Epithelial cell of proximal tubule (primary cell): ENCODE measurements at regions not wholly inside any gene's neighbourhood (a gene's known extent, or its start where the extent isn't known, plus 50 kb on each side); places are given as distances from the start of the nearest gene placed in this dataset.

Experiments used
- DNase-seq: peaks from one replicate; pipeline ENCODE4 v3.0.0-alpha.2; 2011; ENCODE audit warnings: low read depth
- H3K4me3 ChIP-seq: 2 replicates; pipeline ENCODE4 v1.5.1; 2011; ENCODE audit warnings: low read depth, mild to moderate bottlenecking, low read length
- CTCF ChIP-seq: conservative IDR thresholded peaks from 2 replicates; pipeline ENCODE4 v1.5.1; 2012; ENCODE audit warnings: low read depth, mild to moderate bottlenecking, low read length

GRCh38 chr13:40207001-40207478 lies 459.4 kb downstream of the FOXO1 start:
- DNase-seq, result no peak
- TF ChIP-seq CTCF, result no peak
- no peak overlapping the region for H3K4me3 ChIP-seq

- no peak for DNase-seq
- no peak overlapping the region for H3K4me3 ChIP-seq
- TF ChIP-seq CTCF, result no peak
Observed at GRCh38 chr13:40208517-40208916, 457.9 kb downstream of the FOXO1 start.

GRCh38 chr13:40210865-40211585 lies 455.4 kb downstream of the FOXO1 start:
- DNase-seq, result no peak
- H3K4me3 ChIP-seq, result no peak overlapping the region
- no peak for TF ChIP-seq CTCF

- DNase-seq, result no peak
- peak; percentile 15 for TF ChIP-seq CTCF
Observed at GRCh38 chr13:40211586-40211968, 454.9 kb downstream of the FOXO1 start.

GRCh38 chr13:40213779-40214178 lies 452.7 kb downstream of the FOXO1 start:
- no peak for TF ChIP-seq CTCF
- DNase-seq, result no peak
- H3K4me3 ChIP-seq, result no peak overlapping the region

More at GRCh38 chr13:40211586-40211968, 454.9 kb downstream of the FOXO1 start:
- no peak overlapping the region for H3K4me3 ChIP-seq

GRCh38 chr13:40215311-40215710 lies 451.1 kb downstream of the FOXO1 start:
- TF ChIP-seq CTCF, result no peak
- no peak overlapping the region for H3K4me3 ChIP-seq
- no peak for DNase-seq

- no peak for TF ChIP-seq CTCF
- no peak overlapping the region for H3K4me3 ChIP-seq
- no peak for DNase-seq
Observed at GRCh38 chr13:40215747-40216146, 450.7 kb downstream of the FOXO1 start.
